Panc1 (cell line): ENCODE measurements at regions not wholly inside any gene's neighbourhood (a gene's known extent, or its start where the extent isn't known, plus 50 kb on each side); places are given as distances from the start of the nearest gene placed in this dataset.

Source experiments
- ATAC-seq: fragments of 200-7000 bp; cut with Tn5 transposase; 2 replicates; pipeline ENCODE4 v1.9.1; 2020; ENCODE audit warnings: mild to moderate bottlenecking, moderate library complexity
- BruUV-seq: library from RNA; stranded (reverse); fragments of 400-500 nt; replicated peaks from 2 replicates; lab custom pipeline; 2021; lab: Mats Ljungman, UMichigan
- CTCF ChIA-PET: fragments of 300-600 bp; sonication (Branson Sonifier 250); formaldehyde crosslinking; loops from one replicate; lab custom pipeline; 2022; ENCODE audit warnings: antibody characterized with exemption; lab: Charles Lee
- POLR2A ChIA-PET: fragments of 300-600 bp; sonication (Branson Sonifier 250); formaldehyde crosslinking; loops from one replicate; lab custom pipeline; 2022; ENCODE audit warnings: antibody characterized with exemption; lab: Charles Lee
- DNase-seq: peaks from one replicate; pipeline ENCODE4 v3.0.0-alpha.2; 2010; ENCODE audit warnings: low read depth, low spot score
- H3K27ac ChIP-seq: 2 replicates; pipeline ENCODE4 v1.5.1; 2011; ENCODE audit warnings: mild to moderate bottlenecking, low read length, inconsistent platforms
- H3K27me3 ChIP-seq: fragments of 200-500 bp; sonication (Bioruptor generic); 2 replicates; pipeline ENCODE4 v1.6.0; 2014; ENCODE audit warnings: low read length, inconsistent platforms; ENCODE audit not compliant: control insufficient read depth, insufficient read depth
- H3K36me3 ChIP-seq: fragments of 200-500 bp; sonication (Bioruptor generic); 2 replicates; pipeline ENCODE4 v1.5.1; 2014; ENCODE audit warnings: inconsistent platforms, mild to moderate bottlenecking, low read length, moderate library complexity; ENCODE audit not compliant: control insufficient read depth, insufficient read depth
- H3K4me1 ChIP-seq: 2 replicates; pipeline ENCODE4 v1.5.1; 2011; ENCODE audit warnings: inconsistent platforms, mild to moderate bottlenecking, low read length, moderate library complexity; ENCODE audit not compliant: control insufficient read depth, insufficient read depth
- H3K4me3 ChIP-seq, 2 experiments: 2 replicates each; pipeline ENCODE4 v1.5.1; 2011 to 2012; ENCODE audit warnings: low read depth in 2 of 2, low read length in 2 of 2, mild to moderate bottlenecking in 2 of 2, inconsistent platforms in 1 of 2, moderate library complexity in 1 of 2
- H3K9me3 ChIP-seq: fragments of 200-500 bp; sonication (Bioruptor generic); 2 replicates; pipeline ENCODE4 v1.5.1; 2014; ENCODE audit warnings: low read depth, mild to moderate bottlenecking, inconsistent platforms, low read length, moderate library complexity; ENCODE audit not compliant: control insufficient read depth, insufficient read depth
- POLR2AphosphoS5 ChIP-seq: IDR thresholded peaks from 2 replicates; pipeline ENCODE4 v1.6.1; 2012; ENCODE audit warnings: mild to moderate bottlenecking, low read depth, low read length, moderate library complexity
- SIN3A ChIP-seq: IDR thresholded peaks from 2 replicates; pipeline ENCODE4 v1.6.1; 2012; ENCODE audit warnings: low read depth, mild to moderate bottlenecking, low read length, moderate library complexity, borderline replicate concordance; ENCODE audit not compliant: insufficient read depth
- TCF7L2 ChIP-seq: IDR thresholded peaks from 2 replicates; pipeline ENCODE4 v1.6.1; 2011; ENCODE audit warnings: mild to moderate bottlenecking, low read depth, low read length, inconsistent platforms
- in situ Hi-C: cut with HindIII; loops from 2 replicates; pipeline ENCODE4 v1.10.0; 2016; ENCODE audit warnings: low sequenced_read_pairs, low pct_unique_long_range_greater_than_20kb
- intact Hi-C: fragments of 100-400 bp; cut with micrococcal nuclease; formaldehyde crosslinking; loops from one replicate; pipeline ENCODE4 v1.10.0; 2022; ENCODE audit not compliant: unreplicated experiment
- TF ChIP-seq, protein P1 (sequence below): fragments of 450-650 bp; IDR thresholded peaks from 2 replicates; pipeline ENCODE4 v1.5.1; 2017; ENCODE audit warnings: mild to moderate bottlenecking
- TF ChIP-seq, protein P2 (sequence below), 2 experiments: IDR thresholded peaks; 2 replicates each; pipeline ENCODE4 v1.6.1; 2011 to 2012; ENCODE audit warnings: low read depth in 2 of 2, control low read depth in 1 of 2, low read length in 1 of 2, mild to moderate bottlenecking in 1 of 2, moderate library complexity in 1 of 2; ENCODE audit not compliant: insufficient read depth in 1 of 2

DNA sequence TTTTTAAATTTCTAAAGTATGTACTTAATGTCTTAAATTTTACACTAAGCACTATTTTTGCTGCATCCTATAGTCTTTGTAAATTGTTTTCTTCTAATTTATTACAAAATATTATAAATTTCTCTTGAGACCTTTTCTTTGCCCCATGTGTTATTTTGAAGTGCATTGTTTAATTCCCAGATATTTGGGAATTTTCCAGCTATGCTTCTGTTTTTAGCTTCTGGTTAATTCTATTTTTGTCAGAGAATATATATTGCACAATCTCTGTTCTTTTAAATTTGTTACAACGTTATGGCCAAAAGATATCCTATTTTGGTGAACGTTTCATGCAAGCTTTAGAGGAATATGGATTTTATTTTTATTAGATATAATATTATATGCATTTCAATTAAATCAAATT, 917.4 kb upstream of the MIR17HG start:
- Histone ChIP-seq H3K36me3 (no peaks in the 10 kb centered on the region), H3K9me3 (no peaks in the 10 kb centered on the region), H3K4me1 (no peaks in the 10 kb centered on the region), H3K4me3 (no peak overlapping the region), H3K27me3 (no peaks in the 10 kb centered on the region), H3K27ac (no peak overlapping the region)
- ATAC-seq, result no peak
- in situ Hi-C loops, result no loop called here
- POLR2A ChIA-PET, result no interaction called here
- no TSS peak for BruUV-seq
- TF ChIP-seq POLR2AphosphoS5, result no peak
- TF ChIP-seq SIN3A, result no peak
- TF ChIP-seq, protein P1, sequence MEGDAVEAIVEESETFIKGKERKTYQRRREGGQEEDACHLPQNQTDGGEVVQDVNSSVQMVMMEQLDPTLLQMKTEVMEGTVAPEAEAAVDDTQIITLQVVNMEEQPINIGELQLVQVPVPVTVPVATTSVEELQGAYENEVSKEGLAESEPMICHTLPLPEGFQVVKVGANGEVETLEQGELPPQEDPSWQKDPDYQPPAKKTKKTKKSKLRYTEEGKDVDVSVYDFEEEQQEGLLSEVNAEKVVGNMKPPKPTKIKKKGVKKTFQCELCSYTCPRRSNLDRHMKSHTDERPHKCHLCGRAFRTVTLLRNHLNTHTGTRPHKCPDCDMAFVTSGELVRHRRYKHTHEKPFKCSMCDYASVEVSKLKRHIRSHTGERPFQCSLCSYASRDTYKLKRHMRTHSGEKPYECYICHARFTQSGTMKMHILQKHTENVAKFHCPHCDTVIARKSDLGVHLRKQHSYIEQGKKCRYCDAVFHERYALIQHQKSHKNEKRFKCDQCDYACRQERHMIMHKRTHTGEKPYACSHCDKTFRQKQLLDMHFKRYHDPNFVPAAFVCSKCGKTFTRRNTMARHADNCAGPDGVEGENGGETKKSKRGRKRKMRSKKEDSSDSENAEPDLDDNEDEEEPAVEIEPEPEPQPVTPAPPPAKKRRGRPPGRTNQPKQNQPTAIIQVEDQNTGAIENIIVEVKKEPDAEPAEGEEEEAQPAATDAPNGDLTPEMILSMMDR, result no peak
- TF ChIP-seq, protein P2, sequence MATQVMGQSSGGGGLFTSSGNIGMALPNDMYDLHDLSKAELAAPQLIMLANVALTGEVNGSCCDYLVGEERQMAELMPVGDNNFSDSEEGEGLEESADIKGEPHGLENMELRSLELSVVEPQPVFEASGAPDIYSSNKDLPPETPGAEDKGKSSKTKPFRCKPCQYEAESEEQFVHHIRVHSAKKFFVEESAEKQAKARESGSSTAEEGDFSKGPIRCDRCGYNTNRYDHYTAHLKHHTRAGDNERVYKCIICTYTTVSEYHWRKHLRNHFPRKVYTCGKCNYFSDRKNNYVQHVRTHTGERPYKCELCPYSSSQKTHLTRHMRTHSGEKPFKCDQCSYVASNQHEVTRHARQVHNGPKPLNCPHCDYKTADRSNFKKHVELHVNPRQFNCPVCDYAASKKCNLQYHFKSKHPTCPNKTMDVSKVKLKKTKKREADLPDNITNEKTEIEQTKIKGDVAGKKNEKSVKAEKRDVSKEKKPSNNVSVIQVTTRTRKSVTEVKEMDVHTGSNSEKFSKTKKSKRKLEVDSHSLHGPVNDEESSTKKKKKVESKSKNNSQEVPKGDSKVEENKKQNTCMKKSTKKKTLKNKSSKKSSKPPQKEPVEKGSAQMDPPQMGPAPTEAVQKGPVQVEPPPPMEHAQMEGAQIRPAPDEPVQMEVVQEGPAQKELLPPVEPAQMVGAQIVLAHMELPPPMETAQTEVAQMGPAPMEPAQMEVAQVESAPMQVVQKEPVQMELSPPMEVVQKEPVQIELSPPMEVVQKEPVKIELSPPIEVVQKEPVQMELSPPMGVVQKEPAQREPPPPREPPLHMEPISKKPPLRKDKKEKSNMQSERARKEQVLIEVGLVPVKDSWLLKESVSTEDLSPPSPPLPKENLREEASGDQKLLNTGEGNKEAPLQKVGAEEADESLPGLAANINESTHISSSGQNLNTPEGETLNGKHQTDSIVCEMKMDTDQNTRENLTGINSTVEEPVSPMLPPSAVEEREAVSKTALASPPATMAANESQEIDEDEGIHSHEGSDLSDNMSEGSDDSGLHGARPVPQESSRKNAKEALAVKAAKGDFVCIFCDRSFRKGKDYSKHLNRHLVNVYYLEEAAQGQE (IDR thresholded peaks at IDR 0.05; ENCODE audit: insufficient read depth in 1 of 2, low read depth in 2 of 2, low read length in 1 of 2), result no peak
- no peak for TF ChIP-seq TCF7L2
- CTCF ChIA-PET, result no interaction called here
- DNase-seq, result no peak
- intact Hi-C loops, result no loop called here

DNA sequence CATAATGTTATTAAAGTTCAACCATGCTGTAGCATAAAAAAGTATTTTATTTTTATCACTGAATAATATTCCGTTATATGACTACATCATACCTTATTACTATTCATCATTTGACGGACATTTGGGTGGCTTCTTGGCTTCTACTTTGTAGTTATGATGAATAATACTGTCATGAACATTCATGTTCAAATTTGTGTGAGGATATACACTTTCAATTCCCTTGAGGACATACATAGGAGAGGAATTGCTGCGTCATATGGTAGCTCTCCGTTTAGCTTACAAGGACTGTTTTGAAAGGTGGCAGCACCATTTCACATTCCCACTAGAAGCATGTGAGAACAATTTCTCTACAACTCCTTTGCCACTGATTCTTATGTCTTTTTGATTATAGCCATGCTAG, 910.8 kb upstream of the MIR17HG start:
- H3K9me3 ChIP-seq, result no peaks in the 10 kb centered on the region
- no peaks in the 10 kb centered on the region for H3K36me3 ChIP-seq
- in situ Hi-C loops, result no loop called here
- CTCF ChIA-PET, result no interaction called here
- TF ChIP-seq, protein P1, result no peak
- TF ChIP-seq POLR2AphosphoS5, result no peak
- TF ChIP-seq, protein P2 (IDR thresholded peaks at IDR 0.05; ENCODE audit: insufficient read depth in 1 of 2, low read depth in 2 of 2, low read length in 1 of 2), result no peak
- no peak for TF ChIP-seq TCF7L2
- no peak for TF ChIP-seq SIN3A
- no peak for DNase-seq
- intact Hi-C loops, result no loop called here
- ATAC-seq, result no peak
- H3K4me1 ChIP-seq, result no peaks in the 10 kb centered on the region
- H3K4me3 ChIP-seq, result no peak overlapping the region
- no peak overlapping the region for H3K27ac ChIP-seq
- POLR2A ChIA-PET, result no interaction called here
- no peaks in the 10 kb centered on the region for H3K27me3 ChIP-seq
- no TSS peak for BruUV-seq
